Natural killer cell (primary cell): ENCODE measurements at regions not wholly inside any gene's neighbourhood (a gene's known extent, or its start where the extent isn't known, plus 50 kb on each side); places are given as distances from the start of the nearest gene placed in this dataset.

Source experiments
- ATAC-seq, 3 donors: fragments of 150-1000 bp in 2 of 3; fragments of 200-7000 bp in 1 of 3; cut with Tn5 transposase; 1 replicate in 1 of 3; 2 replicates in 2 of 3; pipeline ENCODE4 v1.10.0; 2021; ENCODE audit warnings: mild to moderate bottlenecking in 2 of 3, moderate library complexity in 2 of 3
- DNase-seq, 2 donors: peaks; one replicate each; pipeline versions ENCODE4 v3.0.0 to v3.0.0-alpha.2; 2013 to 2021; ENCODE audit warnings: mixed read lengths in 1 of 2
- H3K27ac ChIP-seq: one replicate; pipeline ENCODE4 v1.5.1; 2013; ENCODE audit warnings: mild to moderate bottlenecking, low read length
- H3K27me3 ChIP-seq: one replicate; pipeline ENCODE4 v1.6.1; 2013; ENCODE audit warnings: low read length; ENCODE audit not compliant: control insufficient read depth, insufficient read depth
- H3K36me3 ChIP-seq: one replicate; pipeline ENCODE4 v1.6.1; 2013; ENCODE audit warnings: low read length; ENCODE audit not compliant: control insufficient read depth, insufficient read depth
- H3K4me1 ChIP-seq: one replicate; pipeline ENCODE4 v1.6.1; 2013; ENCODE audit warnings: low read length; ENCODE audit not compliant: control insufficient read depth, insufficient read depth
- H3K4me3 ChIP-seq: one replicate; pipeline ENCODE4 v1.5.1; 2013; ENCODE audit warnings: low read length
- H3K9me3 ChIP-seq: one replicate; pipeline ENCODE4 v1.6.1; 2013; ENCODE audit warnings: low read length; ENCODE audit not compliant: control insufficient read depth, insufficient read depth
- H3K27ac Mint-ChIP-seq, 2 donors: one replicate each; pipeline ENCODE4 v1.8.0; 2022; ENCODE audit warnings: mild to moderate bottlenecking in 2 of 2, mixed read lengths in 2 of 2, moderate library complexity in 1 of 2
- H3K27me3 Mint-ChIP-seq, 2 donors: one replicate each; pipeline ENCODE4 v1.8.0; 2022; ENCODE audit warnings: low read depth in 2 of 2, mixed read lengths in 2 of 2
- H3K36me3 Mint-ChIP-seq: one replicate; pipeline ENCODE4 v1.8.0; 2022; ENCODE audit warnings: mixed read lengths
- H3K4me1 Mint-ChIP-seq, 2 donors: one replicate each; pipeline ENCODE4 v1.8.0; 2022; ENCODE audit warnings: mixed read lengths in 2 of 2
- H3K4me3 Mint-ChIP-seq: one replicate; pipeline ENCODE4 v1.8.0; 2022; ENCODE audit warnings: mild to moderate bottlenecking, moderate library complexity, mixed read lengths
- H3K9me3 Mint-ChIP-seq, 2 donors: one replicate each; pipeline ENCODE4 v1.8.0; 2022; ENCODE audit warnings: mixed read lengths in 2 of 2
- WGBS: methylation state at CpG from one replicate; pipeline ENCODE4 v1.1.7; 2013; ENCODE audit warnings: missing lambda C conversion rate; ENCODE audit not compliant: insufficient coverage; 5-methylcytosine and 5-hydroxymethylcytosine counted together
- intact Hi-C: fragments of 100-400 bp; cut with micrococcal nuclease; formaldehyde crosslinking; loops from one replicate; pipeline ENCODE4 v1.14.2; 2022
- TF ChIP-seq, protein P1 (sequence below): fragments of 200-600 bp; IDR thresholded peaks from one replicate; pipeline ENCODE4 v1.8.0; 2022; ENCODE audit warnings: antibody characterized with exemption

GRCh38 chr4:1579901-1580691 is 104.0 kb downstream of the FAM53A start:
- H3K27ac ChIP-seq: peak overlapping the region; percentile 67
- no peaks in the 10 kb centered on the region for H3K27me3 ChIP-seq
- DNase-seq (peak; percentile 92 to 94), ATAC-seq (peak; percentile 76 to 89 (median 80))
- Mint-ChIP-seq H3K27ac (peak overlapping the region; percentile 71 to 77), H3K4me3 (peak overlapping the region; percentile 82), H3K36me3 (no peaks in the 10 kb centered on the region), H3K4me1 (peaks cover 0 to 8% of the 10 kb centered on the region in 2 donors), H3K27me3 (no peaks in the 10 kb centered on the region), H3K9me3 (no peaks in the 10 kb centered on the region)
- no peaks in the 10 kb centered on the region for H3K36me3 ChIP-seq
- no peaks in the 10 kb centered on the region for H3K9me3 ChIP-seq
- peak overlapping the region; percentile 60 for H3K4me3 ChIP-seq
- intact Hi-C loops: loop anchor here (5.0 kb wide), 1 partner anchor 132 kb away; the partner anchor contains the start of gene SLBP
- 5% methylated on average over 45 of the region's 46 CpGs for WGBS
- peaks cover 10% of the 10 kb centered on the region for H3K4me1 ChIP-seq
- TF ChIP-seq, protein P1, sequence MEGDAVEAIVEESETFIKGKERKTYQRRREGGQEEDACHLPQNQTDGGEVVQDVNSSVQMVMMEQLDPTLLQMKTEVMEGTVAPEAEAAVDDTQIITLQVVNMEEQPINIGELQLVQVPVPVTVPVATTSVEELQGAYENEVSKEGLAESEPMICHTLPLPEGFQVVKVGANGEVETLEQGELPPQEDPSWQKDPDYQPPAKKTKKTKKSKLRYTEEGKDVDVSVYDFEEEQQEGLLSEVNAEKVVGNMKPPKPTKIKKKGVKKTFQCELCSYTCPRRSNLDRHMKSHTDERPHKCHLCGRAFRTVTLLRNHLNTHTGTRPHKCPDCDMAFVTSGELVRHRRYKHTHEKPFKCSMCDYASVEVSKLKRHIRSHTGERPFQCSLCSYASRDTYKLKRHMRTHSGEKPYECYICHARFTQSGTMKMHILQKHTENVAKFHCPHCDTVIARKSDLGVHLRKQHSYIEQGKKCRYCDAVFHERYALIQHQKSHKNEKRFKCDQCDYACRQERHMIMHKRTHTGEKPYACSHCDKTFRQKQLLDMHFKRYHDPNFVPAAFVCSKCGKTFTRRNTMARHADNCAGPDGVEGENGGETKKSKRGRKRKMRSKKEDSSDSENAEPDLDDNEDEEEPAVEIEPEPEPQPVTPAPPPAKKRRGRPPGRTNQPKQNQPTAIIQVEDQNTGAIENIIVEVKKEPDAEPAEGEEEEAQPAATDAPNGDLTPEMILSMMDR: no peak

GRCh38 chr4:1579001-1579900 is 104.9 kb downstream of the FAM53A start:
- TF ChIP-seq, protein P1: peak; percentile 81
- no peaks in the 10 kb centered on the region for H3K9me3 Mint-ChIP-seq
- Histone ChIP-seq H3K36me3 (no peaks in the 10 kb centered on the region), H3K4me3 (peak overlapping the region; percentile 60), H3K27me3 (no peaks in the 10 kb centered on the region), H3K4me1 (peaks cover 10% of the 10 kb centered on the region), H3K27ac (peak overlapping the region; percentile 67), H3K9me3 (no peaks in the 10 kb centered on the region)
- ATAC-seq (peak; percentile 54 to 69 (median 63)), DNase-seq (peak; percentile 78 to 85)
- 2% methylated on average over 89 of the region's 91 CpGs for WGBS
- peaks cover 0 to 9% of the 10 kb centered on the region in 2 donors for H3K4me1 Mint-ChIP-seq
- peak overlapping the region; percentile 71 to 77 for H3K27ac Mint-ChIP-seq
- intact Hi-C loops: no loop called here
- no peaks in the 10 kb centered on the region for H3K36me3 Mint-ChIP-seq
- peak overlapping the region; percentile 82 for H3K4me3 Mint-ChIP-seq
- no peaks in the 10 kb centered on the region for H3K27me3 Mint-ChIP-seq

DNA sequence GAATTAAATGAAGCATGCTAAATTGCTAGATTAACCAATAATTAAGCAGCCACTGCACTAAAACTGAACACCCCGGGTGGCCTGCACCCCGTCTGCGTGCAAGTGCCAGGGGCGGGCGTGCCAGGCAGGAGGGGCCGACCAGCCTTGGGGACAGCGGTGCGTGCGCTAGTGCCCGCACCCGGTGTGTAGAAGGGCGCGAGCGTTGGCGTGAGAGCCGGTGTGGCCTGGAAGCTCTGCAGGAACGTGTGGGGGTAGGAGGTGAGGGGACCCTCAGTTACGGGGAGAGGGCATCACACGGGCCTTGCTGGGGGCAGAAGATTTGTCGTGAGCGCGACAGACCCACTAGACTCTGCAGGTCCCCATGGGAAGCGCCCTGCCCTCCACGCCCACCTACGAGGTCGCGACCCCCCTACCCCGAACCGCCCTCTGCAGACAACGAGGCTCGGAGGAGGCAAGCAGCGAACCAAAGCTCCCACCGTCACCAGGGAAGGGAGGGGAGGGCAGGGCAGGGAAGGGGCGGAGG is 105.8 kb downstream of the FAM53A start:
- H3K36me3 ChIP-seq: no peaks in the 10 kb centered on the region
- TF ChIP-seq, protein P1: no peak
- peak overlapping the region in 1 of 2 donors; percentile 72 for H3K27ac Mint-ChIP-seq
- H3K4me3 Mint-ChIP-seq: peak overlapping the region; percentile 68
- 71% methylated on average over 32 of the region's 34 CpGs for WGBS
- no peaks in the 10 kb centered on the region for H3K27me3 Mint-ChIP-seq
- H3K4me1 Mint-ChIP-seq: peaks cover 0 to 15% of the 10 kb centered on the region in 2 donors
- no peaks in the 10 kb centered on the region for H3K27me3 ChIP-seq
- no peaks in the 10 kb centered on the region for H3K9me3 Mint-ChIP-seq
- no peak overlapping the region for H3K27ac ChIP-seq
- peaks cover 10% of the 10 kb centered on the region for H3K4me1 ChIP-seq
- ATAC-seq: no peak
- DNase-seq: peak in 1 of 2 donors; percentile 27
- no peak overlapping the region for H3K4me3 ChIP-seq
- H3K36me3 Mint-ChIP-seq: no peaks in the 10 kb centered on the region
- no peaks in the 10 kb centered on the region for H3K9me3 ChIP-seq
- intact Hi-C loops: no loop called here
